HCT116 (cell line): ENCODE measurements at regions not wholly inside any gene's neighbourhood (a gene's known extent, or its start where the extent isn't known, plus 50 kb on each side); places are given as distances from the start of the nearest gene placed in this dataset.

Experiments
- ATAC-seq: fragments of 200-7000 bp; cut with Tn5 transposase; 2 replicates; pipeline ENCODE4 v1.9.1; 2020; ENCODE audit warnings: mild to moderate bottlenecking, moderate library complexity
- BruUV-seq: library from RNA; stranded (reverse); fragments of 400-500 nt; replicated peaks from 2 replicates; lab custom pipeline; 2021; lab: Mats Ljungman, UMichigan
- CTCF ChIA-PET: fragments of 300-600 bp; sonication (Branson Sonifier 250); formaldehyde crosslinking; loops from one replicate; lab custom pipeline; 2021; ENCODE audit warnings: antibody characterized with exemption; lab: Charles Lee
- POLR2A ChIA-PET: fragments of 300-600, 350-600 bp; sonication (Branson Sonifier 250); formaldehyde crosslinking; loops from one replicate; lab custom pipeline; 2021; ENCODE audit warnings: antibody characterized with exemption; lab: Charles Lee
- RAD21 ChIA-PET, 2 experiments: fragments of 300-600 bp; sonication (Branson Sonifier 250); formaldehyde crosslinking; loops; one replicate each; lab custom pipeline; 2023; ENCODE audit warnings: low total read pairs in 2 of 2; ENCODE audit not compliant: uncharacterized antibody in 2 of 2, unreplicated experiment in 2 of 2, low non-redundant PET in 1 of 2; lab: Charles Lee
- DNase-seq: peaks from one replicate; pipeline ENCODE4 v3.0.0-alpha.2; 2010; ENCODE audit warnings: low read depth, low spot score
- H2AFZ ChIP-seq: fragments of 200-600 bp; shearing (Covaris generic), sonication (generic); 2 replicates; pipeline ENCODE4 v1.6.1; 2017; ENCODE audit warnings: low read depth, mixed run types, mixed read lengths, antibody characterized with exemption, low read length; ENCODE audit not compliant: poor library complexity, severe bottlenecking
- H3K27ac ChIP-seq: 2 replicates; pipeline ENCODE4 v1.5.1; 2012; ENCODE audit warnings: low read depth, low read length
- H3K27me3 ChIP-seq: fragments of 200-600 bp; sonication (generic); 2 replicates; pipeline ENCODE4 v1.6.1; 2016; ENCODE audit warnings: mixed run types, low read length, mixed read lengths; ENCODE audit not compliant: insufficient read depth
- H3K36me3 ChIP-seq, 2 experiments: fragments of 200-500 bp in 1 of 2; fragments of 200-600 bp in 1 of 2; sonication (Bioruptor generic) in 1 of 2; sonication (generic) in 1 of 2; 2 replicates each; pipeline versions ENCODE4 v1.5.1 to v1.6.1; 2014 to 2016; ENCODE audit warnings: low read length in 2 of 2, inconsistent platforms in 1 of 2, mixed read lengths in 1 of 2, mixed run types in 1 of 2; ENCODE audit not compliant: insufficient read depth in 2 of 2, control insufficient read depth in 1 of 2
- H3K4me1 ChIP-seq, 2 experiments: fragments of 200-600 bp in 1 of 2; sonication (generic) in 1 of 2; 2 replicates each; pipeline versions ENCODE4 v1.5.1 to v1.6.1; 2012 to 2017; ENCODE audit warnings: low read length in 2 of 2, inconsistent platforms in 1 of 2, mild to moderate bottlenecking in 1 of 2, mixed read lengths in 1 of 2, mixed run types in 1 of 2, moderate library complexity in 1 of 2; ENCODE audit not compliant: insufficient read depth in 2 of 2, control insufficient read depth in 1 of 2
- H3K4me2 ChIP-seq: fragments of 200-600 bp; sonication (generic); 2 replicates; pipeline ENCODE4 v1.6.1; 2017; ENCODE audit warnings: mixed run types, low read length, mixed read lengths
- H3K4me3 ChIP-seq, 2 experiments: fragments of 200-600 bp in 1 of 2; sonication (generic) in 1 of 2; replicated peaks in 1 of 2; 2 replicates each; pipeline ENCODE4 v1.5.1; 2011 to 2016; ENCODE audit warnings: low read length in 2 of 2, control low read depth in 1 of 2, low read depth in 1 of 2, mild to moderate bottlenecking in 1 of 2, mixed read lengths in 1 of 2, mixed run types in 1 of 2
- H3K79me2 ChIP-seq: fragments of 200-600 bp; sonication (generic); 2 replicates; pipeline ENCODE4 v1.6.1; 2017; ENCODE audit warnings: mild to moderate bottlenecking, mixed run types, low read length, moderate library complexity, mixed read lengths; ENCODE audit not compliant: insufficient read depth
- H3K9ac ChIP-seq: fragments of 200-600 bp; sonication (generic); 2 replicates; pipeline ENCODE4 v1.6.1; 2016; ENCODE audit warnings: low read length, mixed read lengths
- H3K9me2 ChIP-seq: fragments of 200-600 bp; sonication (generic), shearing (Covaris generic); 2 replicates; pipeline ENCODE4 v1.6.1; 2017; ENCODE audit warnings: mixed run types, mild to moderate bottlenecking, moderate library complexity; ENCODE audit not compliant: insufficient read depth
- H3K9me3 ChIP-seq, 2 experiments: fragments of 200-500 bp in 1 of 2; fragments of 200-600 bp in 1 of 2; sonication (Bioruptor generic) in 1 of 2; sonication (generic) in 1 of 2; 2 replicates each; pipeline ENCODE4 v1.6.1; 2014 to 2017; ENCODE audit warnings: low read length in 2 of 2, mixed read lengths in 2 of 2, inconsistent platforms in 1 of 2, low read depth in 1 of 2, mild to moderate bottlenecking in 1 of 2, mixed run types in 1 of 2, moderate library complexity in 1 of 2; ENCODE audit not compliant: control insufficient read depth in 1 of 2, insufficient read depth in 1 of 2
- H4K20me1 ChIP-seq: fragments of 200-600 bp; sonication (generic), shearing (Covaris generic); 2 replicates; pipeline ENCODE4 v1.6.1; 2017; ENCODE audit warnings: mixed run types, mild to moderate bottlenecking, moderate library complexity; ENCODE audit not compliant: insufficient read depth
- ATF3 ChIP-seq: IDR thresholded peaks from 2 replicates; pipeline ENCODE4 v1.6.1; 2012
- CEBPB ChIP-seq: IDR thresholded peaks from 2 replicates; pipeline ENCODE4 v1.6.1; 2012; ENCODE audit warnings: low read depth
- EZH2phosphoT487 ChIP-seq: fragments of 200-600 bp; IDR thresholded peaks from 2 replicates; pipeline ENCODE4 v1.6.1; 2018; ENCODE audit warnings: antibody characterized with exemption, borderline replicate concordance
- FOSL1 ChIP-seq: IDR thresholded peaks from 2 replicates; pipeline ENCODE4 v1.6.1; 2012; ENCODE audit warnings: low read depth
- POLR2A ChIP-seq: IDR thresholded peaks from 2 replicates; pipeline ENCODE4 v1.7.0; 2011; ENCODE audit warnings: borderline replicate concordance; ENCODE audit not compliant: insufficient read depth, insufficient read length; ENCODE audit errors: extremely low read depth
- POLR2AphosphoS5 ChIP-seq: IDR thresholded peaks from 2 replicates; pipeline ENCODE4 v1.6.1; 2011; ENCODE audit warnings: mild to moderate bottlenecking, low read depth, low read length, moderate library complexity
- REST ChIP-seq: IDR thresholded peaks from 2 replicates; pipeline ENCODE4 v1.6.1; 2012; ENCODE audit warnings: low read depth
- SIN3A ChIP-seq: IDR thresholded peaks from 2 replicates; pipeline ENCODE4 v1.6.1; 2012; ENCODE audit warnings: low read depth
- SRF ChIP-seq: IDR thresholded peaks from 2 replicates; pipeline ENCODE4 v1.6.1; 2012; ENCODE audit warnings: low read depth
- TCF7L2 ChIP-seq: IDR thresholded peaks from 2 replicates; pipeline ENCODE4 v1.7.0; 2011; ENCODE audit warnings: borderline replicate concordance, inconsistent platforms; ENCODE audit not compliant: insufficient read depth, insufficient read length; ENCODE audit errors: extremely low read depth
- ZFX ChIP-seq: fragments of 450-650 bp; IDR thresholded peaks from 2 replicates; pipeline ENCODE4 v1.6.1; 2017
- ZNF274 ChIP-seq: fragments of 200-500 bp; sonication (Bioruptor generic); IDR thresholded peaks from 2 replicates; pipeline ENCODE4 v1.6.1; 2014; ENCODE audit warnings: mild to moderate bottlenecking, low read depth, low read length, inconsistent platforms
- intact Hi-C: fragments of 100-400 bp; cut with micrococcal nuclease; formaldehyde crosslinking; loops from 2 replicates; pipeline ENCODE4 v1.10.0; 2022

DNA sequence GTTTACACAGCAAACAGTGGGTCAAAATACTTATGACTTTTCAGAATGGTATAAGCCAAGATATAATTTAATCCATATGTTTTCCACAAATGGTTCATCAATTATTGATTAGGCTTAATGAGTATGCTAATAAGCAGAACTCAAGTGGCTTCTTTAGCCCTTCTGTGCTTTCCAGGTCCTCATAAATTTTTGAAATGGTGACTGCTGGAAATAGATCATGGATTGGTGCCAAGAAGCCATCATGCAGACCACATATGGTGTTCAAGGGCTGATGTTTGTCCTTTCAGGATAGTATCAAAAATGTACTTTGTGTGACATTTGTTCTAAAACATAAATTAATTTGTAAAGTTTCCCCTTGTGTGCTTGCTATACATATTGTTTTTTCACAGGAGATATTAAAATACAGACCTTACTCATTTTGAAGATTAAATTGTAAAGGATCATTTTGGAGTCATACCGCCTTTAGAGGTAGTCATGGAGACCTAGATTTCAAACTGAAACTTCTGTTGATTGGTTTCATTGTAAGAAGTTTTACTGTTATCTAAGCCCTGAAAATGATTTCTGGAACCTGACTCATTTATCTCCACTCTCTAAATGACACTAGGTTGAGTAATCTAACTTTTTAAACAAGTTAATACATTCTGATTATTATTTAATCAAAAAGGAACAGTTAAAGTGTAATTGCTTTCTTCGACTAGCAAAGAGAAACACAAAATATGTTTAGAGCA is 507.9 kb downstream of the PLA2G4A start:
- Histone ChIP-seq H3K79me2 (no peaks in the 10 kb centered on the region), H3K9me2 (no peaks in the 10 kb centered on the region), H2AFZ (no peak overlapping the region), H3K36me3 (no peaks in the 10 kb centered on the region), H3K27me3 (no peaks in the 10 kb centered on the region), H4K20me1 (no peaks in the 10 kb centered on the region), H3K9me3 (no peaks in the 10 kb centered on the region), H3K27ac (no peak overlapping the region)
- no peak for ATAC-seq
- no TSS peak for BruUV-seq
- POLR2A ChIA-PET: no interaction called here
- no peak for TF ChIP-seq ZNF274
- no peak for TF ChIP-seq POLR2A
- TF ChIP-seq ATF3: no peak
- no peak for TF ChIP-seq POLR2AphosphoS5
- TF ChIP-seq SIN3A: no peak
- no peak for TF ChIP-seq TCF7L2
- TF ChIP-seq REST: no peak
- no peak for TF ChIP-seq CEBPB
- TF ChIP-seq EZH2phosphoT487: no peak
- TF ChIP-seq ZFX: no peak
- TF ChIP-seq SRF: no peak
- TF ChIP-seq FOSL1: no peak
- TF ChIP-seq, all 23 proteins: peak for 0
- H3K4me2 ChIP-seq: no peak overlapping the region
- RAD21 ChIA-PET: no interaction called here
- H3K4me3 ChIP-seq: no peak overlapping the region
- CTCF ChIA-PET: no interaction called here
- H3K9ac ChIP-seq: no peak overlapping the region
- intact Hi-C loops: no loop called here
- DNase-seq: no peak
- no peaks in the 10 kb centered on the region for H3K4me1 ChIP-seq
